ENCODE measurements at regions not wholly inside any gene's neighbourhood (a gene's known extent, or its start where the extent isn't known, plus 50 kb on each side); places are given as distances from the start of the nearest gene placed in this dataset.
"Not testable (repeated sequence)": the region's sequence is repeated elsewhere in the genome, so short reads cannot be mapped to it uniquely, and the experiment has no call there.

DNA sequence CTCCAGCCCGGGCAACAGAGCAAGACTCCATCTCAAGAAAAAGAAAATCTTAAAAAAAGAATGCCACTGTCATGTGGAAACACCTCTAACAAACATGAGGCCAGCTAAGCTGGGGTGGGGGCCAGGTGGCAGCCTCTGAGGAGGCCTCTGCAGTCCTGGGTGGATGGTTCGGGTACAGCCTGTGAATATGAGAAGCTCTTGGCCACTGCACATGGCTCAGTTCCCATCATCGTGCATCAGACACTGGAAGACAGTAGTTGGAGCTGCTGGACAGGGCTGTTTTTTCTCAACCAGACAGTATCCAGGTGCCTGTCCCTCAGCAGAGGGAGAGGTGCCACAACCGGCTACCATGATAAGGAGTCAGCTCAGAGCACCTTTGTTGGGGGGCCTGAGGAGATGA, 67.9 kb upstream of the PLGLB2 start:
- intact Hi-C loops (cut with DNase I); H3K4me3 ChIP-seq; H3K4me1 ChIP-seq; H3K27me3 ChIP-seq; H3K9ac ChIP-seq (ENCODE audit: low read depth in 2 of 2, low read length in 2 of 2); H3K9me3 ChIP-seq; H3K36me3 ChIP-seq; DNase-seq; H3K27ac ChIP-seq: not testable (repeated sequence)

DNA sequence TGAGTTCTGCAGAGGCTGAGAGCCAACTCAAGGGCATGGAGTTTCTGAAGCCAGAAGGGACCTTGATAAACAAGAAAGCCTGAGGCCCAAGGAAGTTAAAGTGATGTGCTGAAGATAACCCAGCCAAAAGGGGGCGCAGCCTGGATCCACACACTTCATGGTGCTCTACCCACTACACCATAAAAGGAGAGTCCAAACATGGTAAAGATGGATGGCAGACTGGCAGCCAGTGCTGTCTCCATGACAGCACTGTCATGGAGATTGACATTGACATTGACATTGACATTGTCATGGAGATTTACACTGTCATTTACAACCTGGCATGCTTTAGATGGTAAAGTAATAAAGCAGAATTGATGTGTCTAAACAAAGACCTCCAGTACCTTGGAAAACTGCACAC, 67.2 kb upstream of the PLGLB2 start:
- H3K27ac ChIP-seq; H3K9ac ChIP-seq (ENCODE audit: low read depth in 2 of 2, low read length in 2 of 2); H3K4me3 ChIP-seq; H3K36me3 ChIP-seq; DNase-seq; H3K4me1 ChIP-seq; intact Hi-C loops (cut with DNase I); H3K27me3 ChIP-seq; H3K9me3 ChIP-seq: not testable (repeated sequence)

DNA sequence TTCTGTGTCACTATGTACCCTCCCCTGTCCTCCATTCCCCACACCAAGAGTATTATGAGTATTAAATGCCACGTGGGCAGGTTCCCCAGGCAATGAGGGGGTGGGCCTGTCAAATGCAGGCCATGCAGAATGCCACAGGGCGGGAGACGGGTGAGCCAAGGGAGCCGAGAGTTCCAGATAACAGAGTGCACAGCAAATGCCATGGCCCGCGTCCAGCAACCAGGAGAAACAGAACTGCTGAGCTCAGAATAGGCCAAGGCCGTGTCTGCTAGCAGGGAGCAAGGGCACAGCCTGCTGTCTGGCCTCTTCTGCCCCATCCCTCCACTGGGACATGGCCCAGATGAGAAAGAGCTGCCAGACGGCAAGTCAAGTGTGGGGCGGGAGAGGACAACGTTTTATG, 64.4 kb upstream of the PLGLB2 start:
- H3K27ac ChIP-seq; intact Hi-C loops (cut with DNase I); H3K9me3 ChIP-seq; H3K4me1 ChIP-seq; H3K9ac ChIP-seq (ENCODE audit: low read depth in 2 of 2, low read length in 2 of 2); H3K27me3 ChIP-seq; H3K4me3 ChIP-seq; H3K36me3 ChIP-seq: not testable (repeated sequence)
- peak; percentile 24 for DNase-seq

DNA sequence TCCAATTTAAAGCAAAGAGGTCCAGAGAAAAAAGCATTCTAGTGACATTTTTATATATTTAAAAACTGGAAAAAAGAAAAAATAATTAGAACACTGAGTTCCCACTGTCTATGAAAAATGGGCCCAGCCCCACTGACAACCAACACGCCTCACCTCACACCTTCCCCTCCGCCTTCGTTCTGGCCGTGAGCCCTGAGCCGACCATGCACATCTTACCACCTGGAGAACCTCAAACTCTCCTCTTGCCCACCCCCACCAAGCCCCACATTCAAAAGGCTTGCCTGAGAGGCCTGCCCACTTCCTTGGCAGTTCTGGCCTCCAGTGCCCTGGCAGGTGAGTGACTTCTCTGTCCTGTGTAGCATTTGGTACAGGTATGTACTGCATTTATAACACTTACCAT, 63.9 kb upstream of the PLGLB2 start:
- intact Hi-C loops (cut with DNase I), result not testable (repeated sequence)

DNA sequence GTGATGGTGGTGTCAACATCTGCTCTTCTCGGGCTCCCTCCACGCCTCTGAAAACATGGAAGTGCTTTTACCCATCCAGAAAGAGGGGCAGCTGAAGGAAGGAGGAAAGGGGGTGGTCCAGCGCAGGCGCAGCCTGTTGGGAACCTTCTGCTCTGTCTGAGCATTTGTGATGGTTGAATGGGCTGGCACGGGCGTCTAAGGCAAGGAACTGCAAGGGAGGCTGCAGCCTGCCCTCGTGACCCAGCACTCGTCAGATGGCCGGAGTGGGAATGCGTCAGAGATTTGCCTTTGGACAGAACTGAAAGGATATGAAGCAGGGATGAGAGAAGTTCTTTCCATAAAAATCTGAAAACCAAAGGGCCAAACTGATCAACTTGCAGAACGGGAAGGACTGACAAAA, 62.3 kb upstream of the PLGLB2 start:
- H3K27me3 ChIP-seq; DNase-seq; H3K27ac ChIP-seq; H3K9me3 ChIP-seq; H3K36me3 ChIP-seq; H3K4me3 ChIP-seq; intact Hi-C loops (cut with DNase I); H3K4me1 ChIP-seq; H3K9ac ChIP-seq (ENCODE audit: low read depth in 2 of 2, low read length in 2 of 2): not testable (repeated sequence)

More for the DNA sequence above, 63.9 kb upstream of the PLGLB2 start:
- not testable (repeated sequence) for DNase-seq; H3K27me3 ChIP-seq; H3K9me3 ChIP-seq; H3K27ac ChIP-seq; H3K4me1 ChIP-seq; H3K4me3 ChIP-seq; H3K9ac ChIP-seq (ENCODE audit: low read depth in 2 of 2, low read length in 2 of 2); H3K36me3 ChIP-seq

DNA sequence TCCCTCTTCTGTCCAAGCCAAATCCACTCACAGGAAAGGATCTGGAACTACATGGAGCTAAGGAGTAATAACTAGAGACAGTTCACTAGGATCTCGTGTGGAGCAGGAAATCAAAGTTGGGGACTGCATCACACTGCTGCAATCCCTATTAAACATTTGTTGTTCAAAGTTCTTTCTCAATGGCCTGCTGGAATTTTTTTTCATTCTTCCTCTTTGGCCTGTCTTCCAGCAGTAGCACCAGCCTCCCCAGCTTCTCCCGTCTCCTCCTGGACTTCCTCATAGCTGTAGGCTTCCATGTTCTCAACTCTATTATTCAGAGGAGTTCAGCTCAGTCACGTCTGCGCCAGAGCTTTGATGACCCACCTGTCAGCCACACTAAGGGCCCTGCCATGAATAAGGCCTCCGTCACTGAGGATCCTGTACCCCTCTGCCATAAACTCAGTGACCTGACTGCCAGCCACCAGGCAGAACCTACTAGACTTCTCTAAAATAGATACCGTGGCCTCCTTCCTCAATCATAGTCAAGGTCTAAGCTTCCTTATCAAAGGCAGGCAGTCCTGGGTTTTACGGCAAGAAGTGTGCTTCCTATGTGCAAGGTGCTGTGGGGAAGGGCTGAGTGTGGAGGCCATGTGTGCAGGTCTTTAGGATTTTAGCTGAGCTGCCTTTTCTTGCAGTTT, 60.9 kb upstream of the PLGLB2 start:
- H3K9ac ChIP-seq (ENCODE audit: low read depth in 2 of 2, low read length in 2 of 2); H3K4me3 ChIP-seq; H3K27me3 ChIP-seq; DNase-seq; H3K36me3 ChIP-seq; H3K9me3 ChIP-seq; intact Hi-C loops (cut with DNase I); H3K27ac ChIP-seq; H3K4me1 ChIP-seq: not testable (repeated sequence)

DNA sequence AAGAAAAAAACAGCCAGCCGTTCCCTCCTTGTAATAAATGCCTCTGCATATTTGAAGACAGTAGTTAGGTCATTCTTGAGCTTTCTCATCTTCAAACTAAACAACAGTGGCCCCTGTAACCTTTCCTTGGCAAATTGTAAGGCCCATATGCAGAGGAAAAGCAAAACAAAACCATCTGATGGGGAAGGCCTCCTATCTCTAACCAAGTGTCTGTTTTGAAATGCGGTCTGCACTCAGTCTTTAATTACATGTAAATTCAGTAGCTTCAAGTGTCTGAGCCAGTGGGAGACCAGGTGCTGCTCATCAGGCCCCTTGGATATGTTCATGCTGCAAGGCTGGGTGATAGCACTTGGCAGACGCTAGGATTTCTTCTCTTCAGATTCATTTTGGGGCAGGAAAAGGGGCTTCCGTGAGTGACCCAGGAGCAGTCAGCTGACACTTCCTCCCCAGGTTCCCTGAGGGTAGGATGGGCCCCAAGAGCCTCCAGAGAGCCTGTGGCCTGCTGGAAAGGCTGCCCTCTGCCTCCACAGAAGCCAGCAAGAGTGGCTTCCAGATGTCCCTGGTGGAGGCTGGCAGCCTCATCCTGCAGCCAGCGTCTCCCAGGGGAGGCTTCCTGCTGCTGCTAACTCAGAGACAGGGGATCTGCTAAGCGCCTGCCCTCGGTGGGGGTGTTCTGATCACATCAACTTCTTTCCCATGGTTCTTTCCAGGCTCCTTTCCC, 60.2 kb upstream of the PLGLB2 start:
- H3K9me3 ChIP-seq; H3K36me3 ChIP-seq; H3K4me3 ChIP-seq; H3K27me3 ChIP-seq; H3K27ac ChIP-seq; intact Hi-C loops (cut with DNase I); H3K9ac ChIP-seq (ENCODE audit: low read depth in 2 of 2, low read length in 2 of 2); H3K4me1 ChIP-seq; DNase-seq: not testable (repeated sequence)

DNA sequence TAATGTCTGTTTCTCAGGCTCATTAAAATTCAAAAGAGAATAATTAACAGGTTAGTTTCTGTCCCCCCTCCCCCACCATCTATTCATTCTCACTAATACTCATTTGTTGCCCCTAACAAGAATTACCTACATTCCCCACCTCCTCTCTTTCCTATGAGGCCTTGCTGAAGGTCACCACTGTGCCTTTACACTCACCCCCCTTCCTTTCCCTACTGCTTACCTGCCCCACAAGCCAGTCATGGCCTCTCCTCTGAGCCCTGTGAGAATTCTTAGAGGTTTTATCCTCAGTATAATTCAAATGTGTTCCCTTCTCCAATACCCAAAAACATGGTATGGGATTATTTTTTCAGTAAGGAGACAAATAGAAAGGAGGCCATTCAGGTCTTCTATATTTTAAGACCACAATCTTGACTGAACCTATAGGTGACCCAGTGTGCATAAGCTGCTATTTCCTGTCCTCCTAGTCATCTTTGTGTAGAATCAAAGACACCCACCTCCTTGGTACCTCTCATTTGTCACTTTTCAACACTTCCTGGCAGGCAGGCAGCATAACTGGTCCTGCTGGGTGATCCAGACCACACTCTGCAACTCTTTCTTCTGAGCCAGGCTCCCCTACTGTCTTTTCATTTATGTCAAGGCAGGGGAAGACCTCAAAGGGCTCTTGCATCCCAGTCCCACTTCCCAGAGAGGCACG, 55.8 kb upstream of the PLGLB2 start:
- H3K9ac ChIP-seq (ENCODE audit: low read depth in 2 of 2, low read length in 2 of 2); H3K4me1 ChIP-seq; H3K36me3 ChIP-seq; H3K27me3 ChIP-seq; intact Hi-C loops (cut with DNase I); H3K4me3 ChIP-seq; H3K9me3 ChIP-seq; H3K27ac ChIP-seq; DNase-seq: not testable (repeated sequence)

DNA sequence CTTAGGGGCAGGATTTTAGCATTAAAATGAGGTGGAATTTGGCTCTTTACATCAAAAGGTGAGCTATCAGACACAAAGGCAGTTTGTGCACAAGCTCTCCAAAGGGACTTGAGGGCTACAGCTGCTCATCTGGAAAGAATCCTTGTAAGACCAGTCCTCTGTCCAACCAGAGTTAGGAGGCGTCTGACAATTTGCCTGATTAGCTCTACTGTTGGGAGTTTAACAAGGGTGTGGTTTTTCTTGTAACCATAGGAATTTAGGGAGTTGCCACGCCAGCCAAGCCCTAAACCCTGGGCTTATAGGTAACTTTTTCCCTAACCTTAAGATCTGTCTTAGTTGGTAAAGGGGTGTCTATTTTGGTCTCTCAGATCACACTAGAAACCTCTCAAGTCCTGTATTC, 55.0 kb upstream of the PLGLB2 start:
- H3K9ac ChIP-seq (ENCODE audit: low read depth in 2 of 2, low read length in 2 of 2); H3K4me3 ChIP-seq; intact Hi-C loops (cut with DNase I); H3K27me3 ChIP-seq; H3K27ac ChIP-seq; H3K4me1 ChIP-seq; H3K9me3 ChIP-seq; H3K36me3 ChIP-seq; DNase-seq: not testable (repeated sequence)

DNA sequence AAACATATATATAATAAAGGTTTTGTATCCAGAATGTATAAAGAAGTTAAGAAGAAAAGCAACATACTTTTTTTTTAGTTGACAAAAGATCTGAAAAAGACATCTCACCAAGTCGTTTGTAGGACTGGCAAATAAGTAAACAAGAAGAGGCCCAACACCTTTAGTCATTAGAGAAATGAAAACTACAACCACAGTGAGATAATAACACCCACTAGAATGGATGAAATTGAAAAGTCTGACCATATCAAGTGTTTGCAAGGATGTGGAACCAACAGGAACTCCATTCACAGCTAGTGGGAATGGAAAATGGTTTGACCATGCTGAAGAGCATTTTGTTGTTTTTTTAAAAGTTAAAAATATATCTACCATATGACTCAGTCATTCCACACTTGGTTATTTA, 54.0 kb upstream of the PLGLB2 start:
- H3K9ac ChIP-seq (ENCODE audit: low read depth in 2 of 2, low read length in 2 of 2); H3K36me3 ChIP-seq; intact Hi-C loops (cut with DNase I); DNase-seq; H3K4me3 ChIP-seq; H3K9me3 ChIP-seq; H3K27ac ChIP-seq; H3K27me3 ChIP-seq; H3K4me1 ChIP-seq: not testable (repeated sequence)

DNA sequence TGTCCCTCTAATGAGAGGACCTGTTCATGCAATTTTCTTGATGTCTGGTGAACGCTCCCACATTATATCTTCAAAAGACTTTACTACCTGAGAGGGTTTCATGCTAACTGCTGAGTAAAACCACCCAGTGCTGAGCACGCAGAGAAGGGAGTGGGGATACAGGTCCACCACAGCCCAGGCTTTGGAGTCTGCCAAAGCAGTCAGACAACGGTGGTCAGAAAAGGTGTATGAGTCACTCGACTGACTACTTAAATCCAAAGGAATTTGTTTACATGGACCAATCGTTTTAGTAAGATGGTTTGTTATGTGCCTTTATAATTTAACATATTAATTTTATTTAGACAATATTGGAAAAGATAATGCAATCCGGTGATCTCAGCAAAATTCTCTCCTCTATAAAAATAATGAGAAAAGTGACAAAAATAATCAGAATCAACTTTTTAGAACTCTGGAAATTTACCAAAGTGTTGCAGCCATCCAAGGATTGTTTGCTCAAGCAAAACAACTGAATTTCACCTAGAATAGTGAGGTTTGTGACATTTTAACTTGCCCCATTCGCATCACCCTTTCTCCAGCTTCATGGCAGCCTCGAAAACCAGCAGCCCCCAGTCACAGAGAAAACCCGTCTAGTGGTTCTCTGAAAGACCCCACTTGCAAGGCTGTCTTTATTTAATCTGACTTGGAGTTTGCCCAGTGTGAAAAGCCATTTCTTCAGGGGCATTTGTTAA, 52.1 kb upstream of the PLGLB2 start:
- H3K27me3 ChIP-seq; H3K27ac ChIP-seq; H3K36me3 ChIP-seq; DNase-seq; intact Hi-C loops (cut with DNase I); H3K9ac ChIP-seq (ENCODE audit: low read depth in 2 of 2, low read length in 2 of 2); H3K9me3 ChIP-seq; H3K4me1 ChIP-seq; H3K4me3 ChIP-seq: not testable (repeated sequence)

All from colonic mucosa (tissue), 4 donors.